CD14-positive monocyte (primary cell): ENCODE measurements at regions not wholly inside any gene's neighbourhood (a gene's known extent, or its start where the extent isn't known, plus 50 kb on each side); places are given as distances from the start of the nearest gene placed in this dataset.

Experiments
- DNase-seq, 3 donors: peaks; one replicate each; pipeline ENCODE4 v3.0.0-alpha.2; 2011 to 2022
- H2AFZ ChIP-seq: 2 replicates; pipeline ENCODE4 v1.6.0; 2012; ENCODE audit warnings: mild to moderate bottlenecking, low read depth, low read length, inconsistent platforms; ENCODE audit not compliant: insufficient read depth, poor library complexity, severe bottlenecking
- H3K27ac ChIP-seq, 2 donors: 1 replicate in 1 of 2; 2 replicates in 1 of 2; pipeline ENCODE4 v1.5.1; 2012 to 2013; ENCODE audit warnings: low read length in 2 of 2, control low read depth in 1 of 2, inconsistent platforms in 1 of 2, low read depth in 1 of 2, mild to moderate bottlenecking in 1 of 2
- H3K27me3 ChIP-seq, 2 donors: one replicate each; pipeline versions ENCODE4 v1.6.0 to v1.6.1; 2011 to 2013; ENCODE audit warnings: low read length in 2 of 2; ENCODE audit not compliant: control insufficient read depth in 2 of 2, insufficient read depth in 2 of 2
- H3K36me3 ChIP-seq, 2 donors: replicated peaks in 1 of 2; 1 replicate in 1 of 2; 2 replicates in 1 of 2; pipeline versions ENCODE4 v1.5.1 to v1.6.1; 2012 to 2013; ENCODE audit warnings: low read length in 2 of 2, control low read depth in 1 of 2, inconsistent platforms in 1 of 2, mild to moderate bottlenecking in 1 of 2; ENCODE audit not compliant: insufficient read depth in 2 of 2, control insufficient read depth in 1 of 2
- H3K4me1 ChIP-seq, 2 donors: 1 replicate in 1 of 2; 2 replicates in 1 of 2; pipeline versions ENCODE4 v1.5.1 to v1.6.1; 2012 to 2013; ENCODE audit warnings: low read length in 2 of 2, control low read depth in 1 of 2, inconsistent platforms in 1 of 2, mild to moderate bottlenecking in 1 of 2, moderate library complexity in 1 of 2; ENCODE audit not compliant: insufficient read depth in 2 of 2, control insufficient read depth in 1 of 2
- H3K4me2 ChIP-seq: replicated peaks from 2 replicates; pipeline ENCODE3; 2012; ENCODE audit warnings: low read length, moderate library complexity, mild to moderate bottlenecking; ENCODE audit not compliant: poor library complexity, severe bottlenecking; ENCODE audit errors: extremely low read depth
- H3K4me3 ChIP-seq, 3 experiments: fragments of 200-600 bp in 1 of 3; sonication (generic) in 1 of 3; replicated peaks in 1 of 3; 1 replicate in 2 of 3; 2 replicates in 1 of 3; pipeline ENCODE4 v1.5.1; 2011 to 2013; ENCODE audit warnings: low read length in 3 of 3, mild to moderate bottlenecking in 3 of 3, control low read depth in 2 of 3, low read depth in 2 of 3, inconsistent platforms in 1 of 3, moderate library complexity in 1 of 3
- H3K79me2 ChIP-seq: 2 replicates; pipeline ENCODE4 v1.6.0; 2012; ENCODE audit warnings: mild to moderate bottlenecking, control low read depth, inconsistent platforms, low read length, moderate library complexity; ENCODE audit not compliant: insufficient read depth
- H3K9ac ChIP-seq: 2 replicates; pipeline ENCODE4 v1.6.0; 2017; ENCODE audit warnings: low read length, mild to moderate bottlenecking; ENCODE audit not compliant: insufficient read depth, poor library complexity, severe bottlenecking
- H3K9me3 ChIP-seq, 2 donors: replicated peaks in 1 of 2; 1 replicate in 1 of 2; 2 replicates in 1 of 2; pipeline versions ENCODE4 v1.5.1 to v1.6.1; 2012 to 2013; ENCODE audit warnings: low read length in 2 of 2, control low read depth in 1 of 2; ENCODE audit not compliant: control insufficient read depth in 1 of 2, insufficient read depth in 1 of 2
- H4K20me1 ChIP-seq: 2 replicates; pipeline ENCODE4 v1.6.0; 2012; ENCODE audit warnings: mild to moderate bottlenecking, low read length, control low read depth, moderate library complexity; ENCODE audit not compliant: insufficient read depth
- H3K27ac Mint-ChIP-seq, 7 donors: one replicate each; pipeline ENCODE4 v1.8.0; 2020; ENCODE audit warnings: mild to moderate bottlenecking in 7 of 7, mixed read lengths in 7 of 7, moderate library complexity in 6 of 7, inconsistent platforms in 2 of 7
- H3K27me3 Mint-ChIP-seq, 3 donors: one replicate each; pipeline ENCODE4 v1.8.0; 2021 to 2022; ENCODE audit warnings: low read depth in 3 of 3, mild to moderate bottlenecking in 3 of 3, mixed read lengths in 3 of 3, moderate library complexity in 3 of 3, inconsistent platforms in 1 of 3
- H3K36me3 Mint-ChIP-seq, 2 donors: one replicate each; pipeline ENCODE4 v1.8.0; 2020; ENCODE audit warnings: mixed read lengths in 2 of 2, inconsistent platforms in 1 of 2, mild to moderate bottlenecking in 1 of 2
- H3K4me1 Mint-ChIP-seq: one replicate; pipeline ENCODE4 v1.8.0; 2020; ENCODE audit warnings: mild to moderate bottlenecking, mixed read lengths
- H3K4me3 Mint-ChIP-seq, 2 donors: one replicate each; pipeline ENCODE4 v1.8.0; 2020; ENCODE audit warnings: mild to moderate bottlenecking in 2 of 2, mixed read lengths in 2 of 2, moderate library complexity in 1 of 2
- H3K9me3 Mint-ChIP-seq, 7 donors: one replicate each; pipeline ENCODE4 v1.8.0; 2020 to 2022; ENCODE audit warnings: mixed read lengths in 7 of 7, mild to moderate bottlenecking in 6 of 7, moderate library complexity in 6 of 7, inconsistent platforms in 2 of 7
- WGBS: methylation state at CpG from one replicate; pipeline ENCODE4 v1.1.5; 2013; ENCODE audit warnings: missing lambda C conversion rate; ENCODE audit not compliant: insufficient coverage; 5-methylcytosine and 5-hydroxymethylcytosine counted together
- intact Hi-C, 2 donors: fragments of 100-400 bp; cut with micrococcal nuclease; formaldehyde crosslinking; loops; one replicate each; pipeline versions ENCODE4 v1.15.0 to v1.15.1; 2023
- TF ChIP-seq, protein P1 (sequence below): fragments of 200-600 bp; IDR thresholded peaks from one replicate; pipeline ENCODE4 v1.8.0; 2022; ENCODE audit warnings: antibody characterized with exemption, mild to moderate bottlenecking

DNA sequence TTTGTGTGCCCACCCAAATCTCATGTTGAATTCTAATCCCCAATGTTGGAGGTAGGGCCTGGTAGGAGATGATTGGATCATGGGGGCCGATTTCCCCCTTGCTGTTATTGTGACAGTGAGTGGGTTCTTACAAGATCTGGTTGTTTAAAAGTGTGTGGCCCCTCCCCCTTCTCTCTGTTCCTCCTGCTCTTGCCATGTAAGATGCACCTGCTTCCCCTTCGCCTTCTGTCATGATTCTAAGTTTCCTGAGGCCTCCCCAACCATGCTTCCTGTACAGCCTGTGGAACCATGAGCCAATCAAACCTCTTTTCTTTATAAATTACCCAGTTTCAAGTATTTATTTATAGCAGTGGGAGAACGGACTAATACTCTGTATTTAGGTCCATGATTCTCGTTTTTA lies 588.1 kb downstream of the DCDC2C start:
- Histone ChIP-seq H3K4me2 (no peak overlapping the region), H3K27ac (no peak overlapping the region), H3K9ac (no peak overlapping the region), H3K4me1 (no peaks in the 10 kb centered on the region), H3K27me3 (no peaks in the 10 kb centered on the region), H3K36me3 (no peaks in the 10 kb centered on the region), H3K79me2 (no peaks in the 10 kb centered on the region), H3K9me3 (no peaks in the 10 kb centered on the region), H3K4me3 (no peak overlapping the region), H4K20me1 (no peaks in the 10 kb centered on the region), H2AFZ (no peak overlapping the region)
- Mint-ChIP-seq H3K27me3 (no peaks in the 10 kb centered on the region), H3K9me3 (peaks cover 0 to 5% (median 2%) of the 10 kb centered on the region in 7 donors), H3K4me1 (no peaks in the 10 kb centered on the region), H3K36me3 (no peaks in the 10 kb centered on the region), H3K27ac (no peak overlapping the region), H3K4me3 (no peak overlapping the region)
- no CpG with 5 or more reads among the region's 4 CpGs for WGBS
- DNase-seq = no peak
- intact Hi-C loops = no loop called here
- TF ChIP-seq, protein P1, sequence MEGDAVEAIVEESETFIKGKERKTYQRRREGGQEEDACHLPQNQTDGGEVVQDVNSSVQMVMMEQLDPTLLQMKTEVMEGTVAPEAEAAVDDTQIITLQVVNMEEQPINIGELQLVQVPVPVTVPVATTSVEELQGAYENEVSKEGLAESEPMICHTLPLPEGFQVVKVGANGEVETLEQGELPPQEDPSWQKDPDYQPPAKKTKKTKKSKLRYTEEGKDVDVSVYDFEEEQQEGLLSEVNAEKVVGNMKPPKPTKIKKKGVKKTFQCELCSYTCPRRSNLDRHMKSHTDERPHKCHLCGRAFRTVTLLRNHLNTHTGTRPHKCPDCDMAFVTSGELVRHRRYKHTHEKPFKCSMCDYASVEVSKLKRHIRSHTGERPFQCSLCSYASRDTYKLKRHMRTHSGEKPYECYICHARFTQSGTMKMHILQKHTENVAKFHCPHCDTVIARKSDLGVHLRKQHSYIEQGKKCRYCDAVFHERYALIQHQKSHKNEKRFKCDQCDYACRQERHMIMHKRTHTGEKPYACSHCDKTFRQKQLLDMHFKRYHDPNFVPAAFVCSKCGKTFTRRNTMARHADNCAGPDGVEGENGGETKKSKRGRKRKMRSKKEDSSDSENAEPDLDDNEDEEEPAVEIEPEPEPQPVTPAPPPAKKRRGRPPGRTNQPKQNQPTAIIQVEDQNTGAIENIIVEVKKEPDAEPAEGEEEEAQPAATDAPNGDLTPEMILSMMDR = no peak

DNA sequence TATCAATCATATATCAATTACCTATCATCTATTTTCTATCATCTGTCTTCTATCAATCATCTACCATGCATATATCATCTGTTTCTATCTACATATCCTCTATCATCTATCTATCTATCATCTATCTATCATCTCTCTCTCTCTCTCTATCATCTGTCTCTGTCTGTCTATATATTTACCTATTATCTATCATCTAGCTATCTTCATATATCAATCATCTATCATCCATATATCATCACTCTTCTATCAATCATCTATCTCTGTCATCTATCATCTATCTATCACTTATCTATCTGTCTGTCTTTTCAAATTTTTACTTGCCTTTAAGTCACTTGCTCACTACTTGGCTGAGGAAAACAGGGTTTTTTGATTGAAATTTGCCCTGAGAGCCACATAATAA lies 592.3 kb downstream of the DCDC2C start:
- peaks cover 0 to 6% (median 2%) of the 10 kb centered on the region in 7 donors for H3K9me3 Mint-ChIP-seq
- no peak for DNase-seq
- H3K4me1 ChIP-seq = no peaks in the 10 kb centered on the region
- H3K36me3 ChIP-seq = no peaks in the 10 kb centered on the region
- no peaks in the 10 kb centered on the region for H3K36me3 Mint-ChIP-seq
- no peak overlapping the region for H3K27ac ChIP-seq
- H3K4me3 Mint-ChIP-seq = no peak overlapping the region
- H3K9ac ChIP-seq = no peak overlapping the region
- no peaks in the 10 kb centered on the region for H3K79me2 ChIP-seq
- H3K9me3 ChIP-seq = no peaks in the 10 kb centered on the region
- TF ChIP-seq, protein P1 = no peak
- no peak overlapping the region for H3K4me2 ChIP-seq
- H2AFZ ChIP-seq = no peak overlapping the region
- no peaks in the 10 kb centered on the region for H3K27me3 ChIP-seq
- H3K4me1 Mint-ChIP-seq = no peaks in the 10 kb centered on the region
- H3K4me3 ChIP-seq = no peak overlapping the region
- no peak overlapping the region for H3K27ac Mint-ChIP-seq
- intact Hi-C loops = no loop called here
- H4K20me1 ChIP-seq = no peaks in the 10 kb centered on the region
- no peaks in the 10 kb centered on the region for H3K27me3 Mint-ChIP-seq
